ENCODE measurements at regions not wholly inside any gene's neighbourhood (a gene's known extent, or its start where the extent isn't known, plus 50 kb on each side); places are given as distances from the start of the nearest gene placed in this dataset.
"Not testable (repeated sequence)": the region's sequence is repeated elsewhere in the genome, so short reads cannot be mapped to it uniquely, and the experiment has no call there.

DNA sequence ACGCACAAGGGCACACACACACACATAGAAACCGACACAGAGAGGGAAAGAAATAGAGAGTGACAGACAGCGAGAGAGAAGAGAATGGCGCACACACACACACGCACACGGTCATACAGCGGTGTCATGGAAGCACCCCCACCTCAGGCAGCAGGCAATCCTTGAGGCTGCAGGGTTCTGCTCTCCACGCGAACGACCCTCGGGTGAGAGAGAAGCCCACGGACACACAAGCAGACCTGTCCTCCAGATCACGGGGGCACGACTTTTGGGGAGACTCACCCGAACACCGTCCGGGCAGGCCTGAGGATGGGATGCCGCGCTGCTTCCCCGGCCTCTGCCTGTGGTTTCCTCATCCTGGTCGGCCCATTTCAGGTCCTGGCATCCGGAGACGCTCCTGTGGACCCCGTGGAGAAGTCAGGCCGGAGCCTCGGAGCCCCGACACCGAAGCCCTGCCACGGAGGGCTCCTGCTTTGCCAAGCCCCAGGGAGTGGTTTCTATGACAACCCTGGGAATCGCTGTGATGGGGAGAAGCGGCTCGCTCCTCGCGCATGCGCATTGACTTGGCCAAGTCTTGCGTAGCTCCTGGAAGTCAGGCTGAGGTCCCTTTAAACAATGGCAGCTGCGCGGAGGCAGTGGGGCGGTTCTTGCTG is 118.2 kb upstream of the KCNJ18 start:
- 44% methylated on average over 33 of the region's 39 CpGs for WGBS (ENCODE audit: insufficient coverage)
- peak; percentile 21 to 69 (median 66) for ATAC-seq
- Histone ChIP-seq H3K4me3 (ENCODE audit: low read length) (peak overlapping the region; percentile 27), H3K27ac (ENCODE audit: low read length) (no peak overlapping the region), H3K9me3 (ENCODE audit: control insufficient read depth, insufficient read depth, low read length) (no peaks in the 10 kb centered on the region), H3K4me1 (ENCODE audit: control insufficient read depth, insufficient read depth, low read length) (peaks cover 3% of the 10 kb centered on the region), H3K27me3 (ENCODE audit: control insufficient read depth, insufficient read depth, low read length) (no peaks in the 10 kb centered on the region), H3K36me3 (ENCODE audit: control insufficient read depth, insufficient read depth, low read length) (no peaks in the 10 kb centered on the region)
- Mint-ChIP-seq H3K4me3 (peak overlapping the region; percentile 29), H3K36me3 (peaks cover 6% of the 10 kb centered on the region), H3K4me1 (peaks cover 0 to 6% of the 10 kb centered on the region in 2 donors), H3K27ac (no peak overlapping the region), H3K27me3 (ENCODE audit: low read depth in 2 of 2) (peaks cover 17 to 24% of the 10 kb centered on the region in 2 donors), H3K9me3 (no peaks in the 10 kb centered on the region)
- DNase-seq, result peak in 1 of 2 donors; percentile 60
- intact Hi-C loops (cut with micrococcal nuclease), result no loop called here
- TF ChIP-seq, protein P1, sequence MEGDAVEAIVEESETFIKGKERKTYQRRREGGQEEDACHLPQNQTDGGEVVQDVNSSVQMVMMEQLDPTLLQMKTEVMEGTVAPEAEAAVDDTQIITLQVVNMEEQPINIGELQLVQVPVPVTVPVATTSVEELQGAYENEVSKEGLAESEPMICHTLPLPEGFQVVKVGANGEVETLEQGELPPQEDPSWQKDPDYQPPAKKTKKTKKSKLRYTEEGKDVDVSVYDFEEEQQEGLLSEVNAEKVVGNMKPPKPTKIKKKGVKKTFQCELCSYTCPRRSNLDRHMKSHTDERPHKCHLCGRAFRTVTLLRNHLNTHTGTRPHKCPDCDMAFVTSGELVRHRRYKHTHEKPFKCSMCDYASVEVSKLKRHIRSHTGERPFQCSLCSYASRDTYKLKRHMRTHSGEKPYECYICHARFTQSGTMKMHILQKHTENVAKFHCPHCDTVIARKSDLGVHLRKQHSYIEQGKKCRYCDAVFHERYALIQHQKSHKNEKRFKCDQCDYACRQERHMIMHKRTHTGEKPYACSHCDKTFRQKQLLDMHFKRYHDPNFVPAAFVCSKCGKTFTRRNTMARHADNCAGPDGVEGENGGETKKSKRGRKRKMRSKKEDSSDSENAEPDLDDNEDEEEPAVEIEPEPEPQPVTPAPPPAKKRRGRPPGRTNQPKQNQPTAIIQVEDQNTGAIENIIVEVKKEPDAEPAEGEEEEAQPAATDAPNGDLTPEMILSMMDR (IDR thresholded peaks at IDR 0.05), result no peak

DNA sequence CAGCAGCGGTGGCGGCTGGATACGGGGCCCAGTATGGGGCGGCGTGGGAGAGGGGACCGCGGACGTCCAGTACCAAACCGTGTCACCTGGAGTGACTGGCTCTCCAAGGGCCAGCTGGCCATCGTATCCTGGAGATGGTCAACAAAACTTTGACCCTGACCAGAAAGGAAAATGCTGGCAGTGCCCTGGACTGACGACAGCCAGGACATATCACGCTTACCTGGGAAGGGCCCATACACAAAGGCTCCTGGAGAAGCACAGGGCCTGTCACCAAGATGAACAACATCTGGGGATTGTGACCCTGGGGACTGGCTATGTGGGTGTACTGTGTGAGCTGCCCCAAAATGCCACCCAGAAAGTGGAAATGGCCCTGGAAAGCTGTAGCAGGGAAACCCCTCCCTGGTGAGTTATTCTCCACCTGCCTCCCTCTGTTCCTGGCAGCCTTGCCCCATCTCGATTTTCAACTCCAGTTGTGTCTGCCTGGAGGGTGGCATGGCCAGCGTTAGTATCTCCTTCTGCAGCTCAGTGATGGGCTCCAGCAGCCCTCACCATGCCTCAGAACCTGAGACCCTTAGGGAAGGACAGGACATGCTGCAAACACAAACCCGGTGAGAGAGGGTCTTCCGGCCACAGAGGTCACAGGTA is 117.6 kb upstream of the KCNJ18 start:
- H3K4me3 ChIP-seq (ENCODE audit: low read length), result peak overlapping the region; percentile 27
- intact Hi-C loops (cut with micrococcal nuclease); H3K27ac ChIP-seq (ENCODE audit: low read length); ATAC-seq; H3K27me3 ChIP-seq (ENCODE audit: control insufficient read depth, insufficient read depth, low read length); H3K4me1 Mint-ChIP-seq; DNase-seq; H3K4me1 ChIP-seq (ENCODE audit: control insufficient read depth, insufficient read depth, low read length); H3K27ac Mint-ChIP-seq; H3K36me3 ChIP-seq (ENCODE audit: control insufficient read depth, insufficient read depth, low read length); H3K36me3 Mint-ChIP-seq; H3K9me3 Mint-ChIP-seq; H3K9me3 ChIP-seq (ENCODE audit: control insufficient read depth, insufficient read depth, low read length): not testable (repeated sequence)
- H3K4me3 Mint-ChIP-seq, result peak overlapping the region; percentile 29
- WGBS (ENCODE audit: insufficient coverage), result 65% methylated on average over 6 of the region's 16 CpGs
- H3K27me3 Mint-ChIP-seq (ENCODE audit: low read depth in 2 of 2), result peaks cover 12 to 19% of the 10 kb centered on the region in 2 donors

DNA sequence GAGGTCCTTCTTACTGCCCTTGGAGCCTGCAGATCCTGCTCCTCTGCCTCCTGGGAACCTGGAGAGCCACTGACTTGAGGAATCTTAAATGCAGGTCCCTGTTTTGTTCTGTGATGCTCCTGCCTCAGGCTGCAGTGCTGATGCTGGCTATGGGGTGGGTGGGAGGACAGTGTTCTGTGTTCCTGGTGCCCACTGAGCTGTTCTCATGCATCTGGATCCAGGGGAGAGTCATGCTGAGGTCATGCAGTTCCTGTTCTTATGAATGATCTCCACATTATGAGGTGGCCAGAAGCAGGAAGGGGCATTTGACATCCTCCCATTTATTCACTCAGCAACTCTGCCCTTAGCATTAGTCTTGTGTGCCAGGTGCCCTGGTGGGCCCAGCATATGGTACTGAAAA is 113.5 kb upstream of the KCNJ18 start:
- H3K4me1 Mint-ChIP-seq; H3K27ac ChIP-seq (ENCODE audit: low read length); ATAC-seq; H3K4me1 ChIP-seq (ENCODE audit: control insufficient read depth, insufficient read depth, low read length); H3K36me3 Mint-ChIP-seq; H3K27ac Mint-ChIP-seq; DNase-seq; H3K36me3 ChIP-seq (ENCODE audit: control insufficient read depth, insufficient read depth, low read length); H3K4me3 ChIP-seq (ENCODE audit: low read length); H3K9me3 ChIP-seq (ENCODE audit: control insufficient read depth, insufficient read depth, low read length); intact Hi-C loops (cut with micrococcal nuclease); H3K4me3 Mint-ChIP-seq; H3K9me3 Mint-ChIP-seq; H3K27me3 ChIP-seq (ENCODE audit: control insufficient read depth, insufficient read depth, low read length): not testable (repeated sequence)
- H3K27me3 Mint-ChIP-seq (ENCODE audit: low read depth in 2 of 2), result peaks cover 11 to 21% of the 10 kb centered on the region in 2 donors

DNA sequence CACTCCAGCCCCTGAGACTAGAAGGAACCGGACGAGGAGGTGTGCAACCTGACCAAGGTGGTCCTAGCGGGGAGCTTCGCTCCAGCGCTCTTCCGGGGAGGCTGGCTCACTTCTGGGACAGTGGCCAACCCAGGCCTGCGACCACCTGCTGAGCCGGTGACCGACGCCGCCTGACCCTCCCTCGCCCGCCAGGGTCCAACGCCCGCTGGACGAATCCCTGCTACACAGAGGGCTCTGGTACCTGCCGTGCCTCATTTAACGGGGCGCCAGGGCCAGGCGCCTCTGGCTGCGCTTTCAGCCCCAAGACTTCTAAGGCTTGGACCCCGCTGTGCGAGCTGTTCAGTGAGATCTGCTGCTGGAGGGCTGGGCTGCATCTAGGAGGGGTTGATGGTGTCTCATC is 99.5 kb upstream of the KCNJ18 start:
- intact Hi-C loops (cut with micrococcal nuclease), result no loop called here
- H3K9me3 Mint-ChIP-seq, result no peaks in the 10 kb centered on the region
- DNase-seq, result no peak

DNA sequence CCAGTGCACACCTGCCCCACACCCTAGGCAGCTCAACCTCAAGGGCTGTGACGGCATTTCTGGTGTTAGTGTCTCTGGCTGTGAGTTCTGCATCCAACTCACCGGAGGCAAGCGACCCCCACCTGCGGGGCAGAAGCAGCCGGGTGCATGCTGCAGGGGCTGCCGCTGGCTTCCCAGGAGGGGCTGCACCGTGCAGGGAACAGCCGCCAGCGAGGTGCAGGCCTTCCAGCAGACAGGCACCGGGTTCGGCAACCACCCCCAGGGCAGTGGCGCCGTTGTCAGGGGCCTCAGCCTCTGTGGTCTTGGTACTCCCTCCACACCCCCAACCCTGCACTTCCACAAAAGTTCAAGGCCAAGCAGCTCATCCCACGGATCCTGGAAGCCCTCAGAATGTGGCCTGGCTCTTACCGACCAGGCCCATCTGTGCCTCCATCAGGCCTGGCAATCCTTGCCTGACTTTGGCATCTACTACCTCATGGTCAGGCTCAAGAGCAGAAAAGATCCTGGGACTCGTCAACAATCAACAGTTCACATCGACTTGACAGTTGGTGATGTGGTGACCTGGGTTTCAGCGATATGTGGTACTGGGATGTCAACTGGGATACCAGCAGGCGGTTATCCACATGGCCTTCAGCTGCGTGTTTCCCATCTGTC is 98.7 kb upstream of the KCNJ18 start:
- H3K27ac Mint-ChIP-seq; H3K36me3 Mint-ChIP-seq; H3K9me3 ChIP-seq (ENCODE audit: control insufficient read depth, insufficient read depth, low read length); H3K36me3 ChIP-seq (ENCODE audit: control insufficient read depth, insufficient read depth, low read length); H3K4me3 ChIP-seq (ENCODE audit: low read length); intact Hi-C loops (cut with micrococcal nuclease); H3K4me1 Mint-ChIP-seq; H3K4me1 ChIP-seq (ENCODE audit: control insufficient read depth, insufficient read depth, low read length); ATAC-seq; H3K27ac ChIP-seq (ENCODE audit: low read length); H3K4me3 Mint-ChIP-seq; DNase-seq; H3K9me3 Mint-ChIP-seq; H3K27me3 ChIP-seq (ENCODE audit: control insufficient read depth, insufficient read depth, low read length): not testable (repeated sequence)
- WGBS (ENCODE audit: insufficient coverage), result 90% methylated on average over 20 of the region's 20 CpGs
- peaks cover 11 to 25% of the 10 kb centered on the region in 2 donors for H3K27me3 Mint-ChIP-seq (ENCODE audit: low read depth in 2 of 2)

More for the DNA sequence above, 99.5 kb upstream of the KCNJ18 start:
- no peaks in the 10 kb centered on the region for H3K36me3 Mint-ChIP-seq
- Histone ChIP-seq H3K27ac (ENCODE audit: low read length) (no peak overlapping the region), H3K27me3 (ENCODE audit: control insufficient read depth, insufficient read depth, low read length) (no peaks in the 10 kb centered on the region), H3K9me3 (ENCODE audit: control insufficient read depth, insufficient read depth, low read length) (no peaks in the 10 kb centered on the region), H3K4me1 (ENCODE audit: control insufficient read depth, insufficient read depth, low read length) (no peaks in the 10 kb centered on the region), H3K36me3 (ENCODE audit: control insufficient read depth, insufficient read depth, low read length) (no peaks in the 10 kb centered on the region), H3K4me3 (ENCODE audit: low read length) (no peak overlapping the region)
- H3K27ac Mint-ChIP-seq, result no peak overlapping the region
- H3K27me3 Mint-ChIP-seq (ENCODE audit: low read depth in 2 of 2), result peaks cover 12 to 32% of the 10 kb centered on the region in 2 donors
- no peak for ATAC-seq
- TF ChIP-seq, protein P1 (IDR thresholded peaks at IDR 0.05), result no peak
- WGBS (ENCODE audit: insufficient coverage), result 96% methylated on average over 23 of the region's 23 CpGs
- no peak overlapping the region for H3K4me3 Mint-ChIP-seq
- H3K4me1 Mint-ChIP-seq, result no peaks in the 10 kb centered on the region

Measured in natural killer cell (primary cell).